Upper lobe of right lung (tissue), 1 donor: ENCODE measurements at regions not wholly inside any gene's neighbourhood (a gene's known extent, or its start where the extent isn't known, plus 50 kb on each side); places are given as distances from the start of the nearest gene placed in this dataset.

Experiments used
- ATAC-seq: fragments of 200-7000 bp; cut with Tn5 transposase; one replicate; pipeline ENCODE4 v1.9.1; 2020; ENCODE audit warnings: mild to moderate bottlenecking, moderate library complexity
- DNase-seq: peaks from one replicate; pipeline ENCODE4 v3.0.0-alpha.2; 2020
- H3K27ac ChIP-seq: fragments of 200-600 bp; one replicate; pipeline ENCODE4 v1.8.0; 2022
- H3K27me3 ChIP-seq: fragments of 200-600 bp; one replicate; pipeline ENCODE4 v1.8.0; 2022; ENCODE audit warnings: mild to moderate bottlenecking
- H3K36me3 ChIP-seq: fragments of 200-600 bp; one replicate; pipeline ENCODE4 v1.8.0; 2022
- H3K4me1 ChIP-seq: fragments of 200-600 bp; one replicate; pipeline ENCODE4 v1.8.0; 2022
- H3K4me3 ChIP-seq: fragments of 200-600 bp; one replicate; pipeline ENCODE4 v1.8.0; 2022; ENCODE audit warnings: mild to moderate bottlenecking
- H3K9me3 ChIP-seq: fragments of 200-600 bp; one replicate; pipeline ENCODE4 v1.8.0; 2022
- CTCF ChIP-seq: fragments of 200-600 bp; IDR thresholded peaks from one replicate; pipeline ENCODE4 v1.8.0; 2022; ENCODE audit warnings: antibody characterized with exemption
- intact Hi-C: fragments of 100-400 bp; cut with DNase I; formaldehyde crosslinking; loops from one replicate; pipeline ENCODE4 v1.11.0; 2022
- donor health status: DM: no; HTN: yes; CAD: no; lungs with severe emphysema.

GRCh38 chr16:86041215-86041614 is 142.3 kb downstream of the IRF8 start:
- H3K27me3 ChIP-seq: peaks cover 11% of the 10 kb centered on the region
- no peaks in the 10 kb centered on the region for H3K9me3 ChIP-seq
- ATAC-seq (no peak), DNase-seq (no peak)
- intact Hi-C loops: no loop called here
- H3K4me1 ChIP-seq: no peaks in the 10 kb centered on the region
- no peaks in the 10 kb centered on the region for H3K36me3 ChIP-seq
- H3K4me3 ChIP-seq: no peak overlapping the region
- TF ChIP-seq CTCF: no peak
- H3K27ac ChIP-seq: no peak overlapping the region

- H3K4me3 ChIP-seq: no peak overlapping the region
- no peak overlapping the region for H3K27ac ChIP-seq
- H3K36me3 ChIP-seq: no peaks in the 10 kb centered on the region
- intact Hi-C loops: no loop called here
- H3K27me3 ChIP-seq: peaks cover 17% of the 10 kb centered on the region
- no peaks in the 10 kb centered on the region for H3K9me3 ChIP-seq
- no peak for DNase-seq
- no peak for ATAC-seq
- no peaks in the 10 kb centered on the region for H3K4me1 ChIP-seq
- TF ChIP-seq CTCF: no peak
Observed at GRCh38 chr16:86041807-86042206, 142.8 kb downstream of the IRF8 start.

- Histone ChIP-seq H3K27me3 (peaks cover 19% of the 10 kb centered on the region), H3K4me3 (no peak overlapping the region), H3K27ac (no peak overlapping the region), H3K9me3 (no peaks in the 10 kb centered on the region), H3K4me1 (no peaks in the 10 kb centered on the region), H3K36me3 (no peaks in the 10 kb centered on the region)
- TF ChIP-seq CTCF: no peak
- intact Hi-C loops: no loop called here
- ATAC-seq (no peak), DNase-seq (no peak)
Observed at GRCh38 chr16:86042393-86042792, 143.4 kb downstream of the IRF8 start.

GRCh38 chr16:86042996-86043725 is 144.2 kb downstream of the IRF8 start:
- Histone ChIP-seq H3K4me3 (no peak overlapping the region), H3K27me3 (peaks cover 20% of the 10 kb centered on the region), H3K9me3 (no peaks in the 10 kb centered on the region), H3K36me3 (no peaks in the 10 kb centered on the region), H3K4me1 (no peaks in the 10 kb centered on the region), H3K27ac (no peak overlapping the region)
- no peak for ATAC-seq
- TF ChIP-seq CTCF: no peak
- intact Hi-C loops: no loop called here
- DNase-seq: peak; percentile 52

- Histone ChIP-seq H3K36me3 (no peaks in the 10 kb centered on the region), H3K27ac (no peak overlapping the region), H3K27me3 (peaks cover 31% of the 10 kb centered on the region), H3K4me1 (no peaks in the 10 kb centered on the region), H3K4me3 (no peak overlapping the region), H3K9me3 (no peaks in the 10 kb centered on the region)
- ATAC-seq (peak; percentile 63), DNase-seq (peak; percentile 66)
- intact Hi-C loops: no loop called here
- TF ChIP-seq CTCF: peak; percentile 63
Observed at GRCh38 chr16:86044241-86044671, 145.3 kb downstream of the IRF8 start.
